Large intestine (tissue), 3 donors: ENCODE measurements at regions not wholly inside any gene's neighbourhood (a gene's known extent, or its start where the extent isn't known, plus 50 kb on each side); places are given as distances from the start of the nearest gene placed in this dataset.
A peak's percentile ranks its signal among the peaks of the same experiment; 100 is the strongest.

Experiments used
- DNase-seq, 2 donors: peaks; one replicate each; pipeline versions ENCODE4 v3.0.0 to v3.0.0-alpha.2; 2013
- H3K27ac ChIP-seq: one replicate; pipeline ENCODE4 v1.5.1; 2013; ENCODE audit warnings: low read length
- H3K27me3 ChIP-seq: 2 replicates; pipeline ENCODE4 v1.6.1; 2013; ENCODE audit warnings: low read length; ENCODE audit not compliant: control insufficient read depth, insufficient read depth
- H3K36me3 ChIP-seq: 2 replicates; pipeline ENCODE4 v1.6.1; 2013; ENCODE audit warnings: low read length; ENCODE audit not compliant: control insufficient read depth, insufficient read depth
- H3K4me1 ChIP-seq: one replicate; pipeline ENCODE4 v1.6.1; 2013; ENCODE audit warnings: low read length; ENCODE audit not compliant: control insufficient read depth, insufficient read depth
- H3K4me3 ChIP-seq: one replicate; pipeline ENCODE4 v1.5.1; 2013; ENCODE audit warnings: low read length
- H3K9me3 ChIP-seq: one replicate; pipeline ENCODE4 v1.6.1; 2013; ENCODE audit warnings: mild to moderate bottlenecking, low read depth, low read length, moderate library complexity; ENCODE audit not compliant: control insufficient read depth
- WGBS: methylation state at CpG from one replicate; pipeline ENCODE4 v1.1.5; 2013; ENCODE audit warnings: low lambda C conversion rate; ENCODE audit not compliant: insufficient coverage; 5-methylcytosine and 5-hydroxymethylcytosine counted together

DNA sequence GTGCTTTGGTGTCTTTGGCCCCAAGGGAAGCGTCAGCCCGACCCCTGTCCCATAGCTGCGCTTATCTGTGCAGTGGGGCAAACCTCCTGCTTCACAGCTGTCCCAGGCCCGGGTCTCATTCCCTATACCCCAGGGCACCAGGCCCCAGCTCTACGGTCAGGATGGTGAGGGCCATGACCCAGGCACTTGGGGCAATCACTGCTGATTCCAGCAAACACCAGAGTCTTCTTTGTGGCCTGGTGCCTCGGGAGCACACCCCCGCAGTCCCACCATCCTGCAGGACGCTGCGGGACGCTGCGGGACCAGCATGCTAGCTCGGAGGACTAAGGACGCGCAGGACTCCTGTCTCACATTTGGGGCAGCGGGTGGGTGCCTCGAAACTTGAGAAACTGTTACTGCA is 116.9 kb upstream of the HDAC4 start:
- Histone ChIP-seq H3K4me1 (peaks cover 13% of the 10 kb centered on the region), H3K27me3 (no peaks in the 10 kb centered on the region), H3K9me3 (peaks cover 5% of the 10 kb centered on the region), H3K27ac (no peak overlapping the region), H3K36me3 (no peaks in the 10 kb centered on the region), H3K4me3 (no peak overlapping the region)
- WGBS: no CpG with 5 or more reads among the region's 16 CpGs
- DNase-seq: no peak

- no peak overlapping the region for H3K27ac ChIP-seq
- H3K4me3 ChIP-seq: no peak overlapping the region
- no peak for DNase-seq
- H3K4me1 ChIP-seq: peaks cover 8% of the 10 kb centered on the region
- peaks cover 5% of the 10 kb centered on the region for H3K9me3 ChIP-seq
- no peaks in the 10 kb centered on the region for H3K36me3 ChIP-seq
- no CpG with 5 or more reads among the region's 11 CpGs for WGBS
- H3K27me3 ChIP-seq: no peaks in the 10 kb centered on the region
These were observed 116.1 kb upstream of the HDAC4 start for GRCh38 chr2:239516954-239517305.

GRCh38 chr2:239516286-239516953 is 115.6 kb upstream of the HDAC4 start:
- H3K27me3 ChIP-seq: no peaks in the 10 kb centered on the region
- no peak for DNase-seq
- no CpG with 5 or more reads among the region's 13 CpGs for WGBS

DNA sequence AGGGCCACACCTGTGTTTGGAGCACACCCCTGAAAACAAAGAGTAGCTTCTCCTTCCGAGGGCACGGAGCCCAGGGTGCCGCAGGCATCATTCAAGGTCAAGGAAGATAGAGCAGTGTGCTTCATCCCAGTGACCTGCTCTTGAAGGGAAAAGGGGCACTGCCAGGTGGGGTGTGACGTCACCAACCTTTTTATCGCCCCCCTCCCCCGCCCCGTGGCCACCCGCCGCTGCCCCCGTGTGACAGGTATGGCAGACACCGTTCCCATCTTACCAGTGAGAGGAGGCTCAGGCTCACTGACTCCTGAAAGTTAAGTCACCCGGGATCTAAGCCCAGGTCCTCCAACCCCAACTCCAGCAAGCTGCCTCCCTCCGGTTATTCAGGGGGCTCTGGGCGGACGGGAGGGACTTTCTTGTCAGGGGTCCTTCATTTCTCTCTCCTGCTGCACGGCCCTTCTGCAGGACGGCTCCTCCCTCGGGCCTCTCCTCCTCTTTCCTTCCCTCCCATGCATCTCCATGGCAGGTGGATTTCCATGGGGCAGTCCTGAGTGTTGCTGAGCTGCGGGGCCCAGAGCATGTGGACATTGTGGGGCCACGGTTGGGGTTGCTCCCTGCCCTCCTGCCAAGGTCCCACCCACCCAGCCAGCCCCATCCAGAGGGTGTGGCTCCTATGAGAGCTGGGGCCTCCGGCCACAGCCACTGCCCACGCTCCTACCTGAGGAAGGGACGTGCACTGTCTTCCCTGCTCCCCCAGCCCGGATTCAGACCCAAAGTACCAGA is 114.1 kb upstream of the HDAC4 start:
- DNase-seq: peak; percentile 37 to 67
- no CpG with 5 or more reads among the region's 24 CpGs for WGBS

More at GRCh38 chr2:239516286-239516953, 115.6 kb upstream of the HDAC4 start:
- H3K27ac ChIP-seq: no peak overlapping the region
- no peaks in the 10 kb centered on the region for H3K36me3 ChIP-seq
- H3K9me3 ChIP-seq: peaks cover 5% of the 10 kb centered on the region
- no peak overlapping the region for H3K4me3 ChIP-seq
- H3K4me1 ChIP-seq: peaks cover 2% of the 10 kb centered on the region

DNA sequence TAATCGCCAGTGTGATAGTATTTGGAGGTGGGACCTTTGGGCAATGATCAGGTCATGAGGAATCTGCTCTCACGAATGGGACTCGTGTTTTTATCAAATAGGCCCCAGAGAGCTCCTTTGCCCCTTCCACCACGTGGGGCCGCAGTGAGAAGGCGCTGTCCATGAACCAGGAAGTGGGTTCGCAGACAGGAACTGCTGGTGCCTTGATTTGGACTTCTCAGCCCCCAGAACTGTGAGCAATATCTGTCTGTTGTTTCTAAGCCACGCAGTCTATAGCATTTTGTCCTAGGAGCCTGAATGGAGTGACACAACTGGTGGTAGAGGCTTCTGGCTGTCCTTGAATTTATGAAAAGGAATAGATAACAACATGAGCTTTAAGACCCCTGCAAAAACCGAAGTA is 111.2 kb upstream of the HDAC4 start:
- Histone ChIP-seq H3K9me3 (no peaks in the 10 kb centered on the region), H3K27ac (no peak overlapping the region), H3K4me3 (no peak overlapping the region), H3K36me3 (no peaks in the 10 kb centered on the region), H3K27me3 (no peaks in the 10 kb centered on the region), H3K4me1 (no peaks in the 10 kb centered on the region)
- no CpG with 5 or more reads among the region's 9 CpGs for WGBS
- DNase-seq: no peak

More for the DNA sequence above, 114.1 kb upstream of the HDAC4 start:
- Histone ChIP-seq H3K9me3 (no peaks in the 10 kb centered on the region), H3K4me3 (no peak overlapping the region), H3K27ac (no peak overlapping the region), H3K4me1 (no peaks in the 10 kb centered on the region), H3K36me3 (no peaks in the 10 kb centered on the region), H3K27me3 (no peaks in the 10 kb centered on the region)

GRCh38 chr2:239509373-239510143 is 108.7 kb upstream of the HDAC4 start:
- no CpG with 5 or more reads among the region's 19 CpGs for WGBS
- Histone ChIP-seq H3K36me3 (no peaks in the 10 kb centered on the region), H3K9me3 (no peaks in the 10 kb centered on the region), H3K27ac (no peak overlapping the region), H3K4me1 (no peaks in the 10 kb centered on the region), H3K27me3 (no peaks in the 10 kb centered on the region), H3K4me3 (no peak overlapping the region)
- no peak for DNase-seq

DNA sequence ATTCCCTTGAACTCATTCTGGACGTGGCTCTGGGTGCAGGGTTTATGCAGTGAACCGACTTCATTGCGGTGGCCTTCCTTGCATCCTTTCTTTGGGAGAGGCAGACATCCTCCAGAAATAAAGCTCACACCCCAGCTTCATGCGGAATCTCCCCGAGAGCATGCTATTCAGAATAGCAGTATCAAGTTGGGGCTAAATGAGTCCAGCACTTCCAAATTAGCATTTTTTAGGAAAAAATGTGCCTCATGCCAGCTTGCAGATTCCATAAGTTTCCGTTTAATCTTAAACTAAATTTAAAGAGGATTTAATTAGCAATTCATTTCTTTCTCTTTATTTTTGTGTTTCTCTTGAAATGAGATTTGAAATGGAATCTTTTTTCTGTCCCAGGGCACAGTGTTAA is 107.4 kb upstream of the HDAC4 start:
- Histone ChIP-seq H3K27ac (no peak overlapping the region), H3K4me1 (no peaks in the 10 kb centered on the region), H3K4me3 (no peak overlapping the region), H3K27me3 (no peaks in the 10 kb centered on the region), H3K9me3 (no peaks in the 10 kb centered on the region), H3K36me3 (no peaks in the 10 kb centered on the region)
- 89% methylated on average over 1 of the region's 6 CpGs for WGBS
- DNase-seq: no peak

DNA sequence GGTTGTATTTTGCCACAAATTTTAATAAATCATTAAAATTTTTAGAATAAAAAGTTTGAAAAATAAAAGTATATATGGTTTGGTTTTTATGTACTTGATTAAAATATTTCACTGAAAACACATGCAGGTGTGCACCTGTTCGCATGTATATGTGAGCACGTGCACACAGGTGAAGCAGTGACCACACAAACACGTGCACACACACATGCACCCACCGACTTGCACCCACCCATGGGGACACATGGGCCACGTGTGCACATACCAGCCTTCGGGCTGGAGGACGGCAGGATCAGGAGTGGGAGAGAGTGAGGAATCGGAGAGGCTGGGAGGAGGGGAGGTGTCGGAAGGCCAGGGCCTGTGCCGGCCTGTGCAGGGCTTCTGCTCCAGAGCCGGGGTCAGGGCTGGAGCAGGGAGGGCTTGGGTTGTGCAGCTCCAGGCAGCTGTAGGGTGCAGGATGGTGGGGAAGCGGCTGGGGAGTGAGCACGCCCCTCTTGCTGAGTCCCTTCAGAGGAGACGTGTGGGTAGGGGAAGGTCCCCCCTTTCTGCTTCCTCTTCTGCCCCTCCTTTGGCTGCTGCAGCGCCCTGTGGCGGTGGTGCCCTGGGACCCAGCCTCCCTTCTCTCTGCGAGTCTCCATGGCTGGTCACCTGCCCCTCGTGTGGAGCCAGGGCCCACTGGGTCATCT is 106.9 kb upstream of the HDAC4 start:
- H3K36me3 ChIP-seq: no peaks in the 10 kb centered on the region
- H3K4me3 ChIP-seq: no peak overlapping the region
- no CpG with 5 or more reads among the region's 18 CpGs for WGBS

DNA sequence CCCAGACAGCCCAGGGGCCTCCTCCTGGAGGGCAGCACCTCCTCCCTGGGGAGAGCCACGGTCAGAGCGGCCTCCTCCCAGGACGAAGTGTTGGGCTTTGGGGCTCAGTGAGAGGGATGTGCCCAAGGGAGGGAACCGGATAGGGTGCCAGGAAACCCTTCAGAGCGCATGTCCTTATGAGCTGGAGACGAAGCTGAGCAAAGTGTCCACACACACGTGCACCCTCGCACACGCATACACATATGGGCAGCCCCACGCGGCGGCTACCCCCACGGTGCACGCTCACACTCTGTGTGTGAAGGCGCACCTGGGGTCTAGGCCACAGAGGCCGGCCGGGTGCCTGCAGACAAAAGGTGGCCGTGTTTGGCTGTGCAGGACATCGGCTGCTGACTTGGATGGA is 106.1 kb upstream of the HDAC4 start:
- no peaks in the 10 kb centered on the region for H3K9me3 ChIP-seq
- H3K27me3 ChIP-seq: no peaks in the 10 kb centered on the region
- WGBS: no CpG with 5 or more reads among the region's 19 CpGs
- H3K27ac ChIP-seq: no peak overlapping the region
- H3K36me3 ChIP-seq: no peaks in the 10 kb centered on the region
- no peak overlapping the region for H3K4me3 ChIP-seq
- DNase-seq: no peak
- H3K4me1 ChIP-seq: no peaks in the 10 kb centered on the region

More for the DNA sequence above, 106.9 kb upstream of the HDAC4 start:
- Histone ChIP-seq H3K27me3 (no peaks in the 10 kb centered on the region), H3K9me3 (no peaks in the 10 kb centered on the region), H3K27ac (no peak overlapping the region), H3K4me1 (no peaks in the 10 kb centered on the region)
- no peak for DNase-seq
